ENCODE measurements at regions not wholly inside any gene's neighbourhood (a gene's known extent, or its start where the extent isn't known, plus 50 kb on each side); places are given as distances from the start of the nearest gene placed in this dataset.

GRCh38 chr13:89011615-89012014 is 1340.4 kb downstream of the SLITRK5 start:
- no peak for TF ChIP-seq POLR2A (IDR thresholded peaks at IDR 0.05)
- TF ChIP-seq CTCF (IDR thresholded peaks at IDR 0.05): no peak

Measured in esophagus squamous epithelium (tissue), 4 donors.